ENCODE measurements at regions not wholly inside any gene's neighbourhood (a gene's known extent, or its start where the extent isn't known, plus 50 kb on each side); places are given as distances from the start of the nearest gene placed in this dataset.

GRCh38 chr3:4042869-4043268 lies 243.6 kb downstream of the LRRN1 start:
- no peaks in the 10 kb centered on the region for H3K4me1 ChIP-seq
- H3K27ac ChIP-seq = no peak overlapping the region
- no peak for ATAC-seq
- 67 to 80% methylated on average over 1 to 3 of the region's 3 CpGs for WGBS, 2 donors (ENCODE audit: low coverage in 1 of 2)
- TF ChIP-seq CTCF (IDR thresholded peaks at IDR 0.05) (no peak), POLR2AphosphoS5 (IDR thresholded peaks at IDR 0.05) (no peak), EP300 (IDR thresholded peaks at IDR 0.05) (no peak), POLR2A (IDR thresholded peaks at IDR 0.05) (no peak)
- H3K9me3 ChIP-seq = no peaks in the 10 kb centered on the region
- H3K4me3 ChIP-seq = no peak overlapping the region
- H3K36me3 ChIP-seq = no peaks in the 10 kb centered on the region
- H3K27me3 ChIP-seq = no peaks in the 10 kb centered on the region

- no peak for ATAC-seq
- WGBS, 2 donors (ENCODE audit: low coverage in 1 of 2) = 57 to 100% methylated on average over 2 of the region's 2 CpGs
- Histone ChIP-seq H3K9me3 (no peaks in the 10 kb centered on the region), H3K27ac (no peak overlapping the region), H3K4me3 (no peak overlapping the region), H3K27me3 (no peaks in the 10 kb centered on the region), H3K4me1 (no peaks in the 10 kb centered on the region), H3K36me3 (no peaks in the 10 kb centered on the region)
- TF ChIP-seq EP300 (IDR thresholded peaks at IDR 0.05) = no peak
- no peak for TF ChIP-seq CTCF (IDR thresholded peaks at IDR 0.05)
- no peak for TF ChIP-seq POLR2AphosphoS5 (IDR thresholded peaks at IDR 0.05)
- no peak for TF ChIP-seq POLR2A (IDR thresholded peaks at IDR 0.05)
These were observed 244.8 kb downstream of the LRRN1 start for GRCh38 chr3:4043867-4044575.

GRCh38 chr3:4044619-4045018 lies 245.4 kb downstream of the LRRN1 start:
- H3K9me3 ChIP-seq = peaks cover 0 to 3% (median 0%) of the 10 kb centered on the region in 3 donors
- no peaks in the 10 kb centered on the region for H3K36me3 ChIP-seq
- H3K27me3 ChIP-seq = no peaks in the 10 kb centered on the region
- H3K4me3 ChIP-seq = no peak overlapping the region
- no peak overlapping the region for H3K27ac ChIP-seq
- H3K4me1 ChIP-seq = no peaks in the 10 kb centered on the region
- TF ChIP-seq EP300 (IDR thresholded peaks at IDR 0.05) (no peak), CTCF (IDR thresholded peaks at IDR 0.05) (no peak), POLR2A (IDR thresholded peaks at IDR 0.05) (no peak), POLR2AphosphoS5 (IDR thresholded peaks at IDR 0.05) (no peak)
- ATAC-seq = no peak
- 64 to 65% methylated on average over 2 of the region's 2 CpGs for WGBS, 2 donors (ENCODE audit: low coverage in 1 of 2)

GRCh38 chr3:4045756-4046155 lies 246.5 kb downstream of the LRRN1 start:
- WGBS, 2 donors (ENCODE audit: low coverage in 1 of 2) = 63 to 88% methylated on average over 1 of the region's 1 CpG
- H3K4me1 ChIP-seq = no peaks in the 10 kb centered on the region
- no peaks in the 10 kb centered on the region for H3K27me3 ChIP-seq
- H3K4me3 ChIP-seq = no peak overlapping the region
- no peaks in the 10 kb centered on the region for H3K36me3 ChIP-seq
- no peak for TF ChIP-seq POLR2AphosphoS5 (IDR thresholded peaks at IDR 0.05)
- no peak for TF ChIP-seq CTCF (IDR thresholded peaks at IDR 0.05)
- TF ChIP-seq POLR2A (IDR thresholded peaks at IDR 0.05) = no peak
- TF ChIP-seq EP300 (IDR thresholded peaks at IDR 0.05) = no peak
- peaks cover 0 to 5% (median 0%) of the 10 kb centered on the region in 3 donors for H3K9me3 ChIP-seq
- H3K27ac ChIP-seq = no peak overlapping the region
- no peak for ATAC-seq

GRCh38 chr3:4047366-4047765 lies 248.1 kb downstream of the LRRN1 start:
- H3K36me3 ChIP-seq = no peaks in the 10 kb centered on the region
- no peak overlapping the region for H3K4me3 ChIP-seq
- H3K27me3 ChIP-seq = no peaks in the 10 kb centered on the region
- no peak for ATAC-seq
- TF ChIP-seq CTCF (IDR thresholded peaks at IDR 0.05) = no peak
- TF ChIP-seq EP300 (IDR thresholded peaks at IDR 0.05) = no peak
- no peak for TF ChIP-seq POLR2A (IDR thresholded peaks at IDR 0.05)
- TF ChIP-seq POLR2AphosphoS5 (IDR thresholded peaks at IDR 0.05) = no peak
- H3K27ac ChIP-seq = no peak overlapping the region
- H3K4me1 ChIP-seq = no peaks in the 10 kb centered on the region
- WGBS, 2 donors (ENCODE audit: low coverage in 1 of 2) = 100% methylated on average over 1 of the region's 1 CpG
- H3K9me3 ChIP-seq = peaks cover 0 to 5% (median 0%) of the 10 kb centered on the region in 3 donors
